GM23248 (cell line): ENCODE measurements at regions not wholly inside any gene's neighbourhood (a gene's known extent, or its start where the extent isn't known, plus 50 kb on each side); places are given as distances from the start of the nearest gene placed in this dataset.
"Not testable (repeated sequence)": the region's sequence is repeated elsewhere in the genome, so short reads cannot be mapped to it uniquely, and the experiment has no call there.

ENCODE experiments used
- EZH2 ChIP-seq: fragments of 200-600 bp; sonication (generic); IDR thresholded peaks from 2 replicates; pipeline ENCODE4 v1.6.1; 2018; ENCODE audit warnings: antibody characterized with exemption, mild to moderate bottlenecking; ENCODE audit not compliant: insufficient read depth, poor library complexity, severe bottlenecking
- EZH2phosphoT487 ChIP-seq: fragments of 200-600 bp; sonication (generic); IDR thresholded peaks from 2 replicates; pipeline ENCODE4 v1.6.1; 2018; ENCODE audit warnings: antibody characterized with exemption, moderate library complexity, mild to moderate bottlenecking, low read depth; ENCODE audit not compliant: insufficient read depth

DNA sequence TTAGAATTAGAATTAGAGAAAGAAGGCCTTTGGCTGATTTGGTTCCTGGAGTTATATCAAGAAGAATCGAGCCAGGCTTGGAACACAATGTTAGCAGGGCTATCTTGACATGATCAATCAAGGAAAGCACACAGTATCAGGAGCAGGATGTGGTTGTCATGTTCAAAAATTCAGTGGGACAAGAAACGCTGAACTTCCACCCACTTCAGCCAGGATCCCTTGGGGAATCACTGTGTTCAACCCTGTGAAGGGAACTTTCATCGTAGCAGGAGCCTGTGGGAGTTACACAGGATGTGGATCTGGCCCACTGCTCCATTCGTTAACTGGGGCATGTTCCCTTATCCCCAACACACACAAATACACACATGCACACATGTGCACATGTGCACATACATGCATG lies 817.8 kb downstream of the SPATA31A1 start:
- not testable (repeated sequence) for TF ChIP-seq EZH2, EZH2phosphoT487
